NCI-H748 (cell line): ENCODE measurements at regions not wholly inside any gene's neighbourhood (a gene's known extent, or its start where the extent isn't known, plus 50 kb on each side); places are given as distances from the start of the nearest gene placed in this dataset.
A peak's percentile ranks its signal among the peaks of the same experiment; 100 is the strongest.

Source experiments
- DNase-seq: peaks from one replicate; lab custom pipeline; 2025; ENCODE audit not compliant: unreplicated experiment; lab: John Stamatoyannopoulos, UW

DNA sequence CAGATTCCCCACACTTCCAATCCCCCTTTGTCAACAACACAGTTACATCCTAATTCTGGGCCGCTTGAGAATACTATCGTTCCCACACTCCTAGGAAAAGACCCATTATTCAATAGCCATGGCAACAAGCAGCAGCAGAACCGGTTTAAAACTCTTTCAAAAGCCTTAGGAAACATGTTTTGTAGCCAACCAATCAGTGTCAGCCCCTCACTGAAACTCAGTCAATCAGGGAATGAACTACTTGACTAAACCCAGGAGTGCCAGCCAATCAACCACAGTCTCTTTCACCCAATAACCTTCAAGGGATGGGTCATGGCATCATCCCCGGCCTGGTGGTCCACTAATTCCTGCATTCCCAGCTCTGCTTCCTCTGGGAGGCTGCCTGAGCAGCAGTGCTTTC lies 204.8 kb upstream of the HS6ST1 start:
- DNase-seq, result peak; percentile 49

DNA sequence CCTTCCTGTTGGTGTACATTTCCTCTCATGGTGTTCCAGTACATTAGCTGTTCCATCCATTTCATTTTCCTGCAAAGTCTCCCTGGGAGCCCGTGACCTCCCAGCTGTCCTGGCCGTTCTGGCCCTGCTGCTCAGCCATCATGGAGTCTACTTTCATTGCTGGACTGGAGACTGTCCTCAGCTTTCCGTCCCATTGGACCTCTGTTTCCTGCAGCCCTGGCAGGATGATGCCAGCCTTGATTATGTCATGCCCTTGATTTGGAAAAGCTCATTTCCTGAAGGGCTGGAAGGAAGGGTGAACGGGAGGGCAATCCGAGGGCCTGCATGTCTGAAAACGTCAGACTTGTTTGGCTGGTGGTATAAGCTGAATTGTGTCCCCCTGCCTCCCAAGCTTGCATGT lies 205.5 kb upstream of the HS6ST1 start:
- DNase-seq, result no peak

DNA sequence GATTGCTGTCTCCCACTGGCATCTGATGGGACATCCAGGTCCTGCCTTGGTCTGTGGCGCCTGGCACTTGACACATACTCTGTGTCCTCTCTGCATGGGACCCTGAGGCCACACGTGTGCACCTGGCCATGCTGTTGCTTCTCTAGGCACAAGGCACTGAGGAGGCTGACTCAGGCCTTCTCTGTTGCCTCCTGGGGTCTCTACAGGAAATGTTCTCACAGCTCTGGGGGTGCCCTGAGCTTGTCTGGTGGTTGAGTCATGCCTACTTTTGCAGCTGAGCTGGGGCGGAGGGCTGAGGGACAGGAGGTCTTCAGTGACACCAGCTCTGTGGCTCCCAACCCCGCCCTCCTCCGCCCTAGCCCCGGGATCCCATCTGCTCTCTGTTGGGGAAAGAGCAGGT lies 207.0 kb upstream of the HS6ST1 start:
- no peak for DNase-seq

DNA sequence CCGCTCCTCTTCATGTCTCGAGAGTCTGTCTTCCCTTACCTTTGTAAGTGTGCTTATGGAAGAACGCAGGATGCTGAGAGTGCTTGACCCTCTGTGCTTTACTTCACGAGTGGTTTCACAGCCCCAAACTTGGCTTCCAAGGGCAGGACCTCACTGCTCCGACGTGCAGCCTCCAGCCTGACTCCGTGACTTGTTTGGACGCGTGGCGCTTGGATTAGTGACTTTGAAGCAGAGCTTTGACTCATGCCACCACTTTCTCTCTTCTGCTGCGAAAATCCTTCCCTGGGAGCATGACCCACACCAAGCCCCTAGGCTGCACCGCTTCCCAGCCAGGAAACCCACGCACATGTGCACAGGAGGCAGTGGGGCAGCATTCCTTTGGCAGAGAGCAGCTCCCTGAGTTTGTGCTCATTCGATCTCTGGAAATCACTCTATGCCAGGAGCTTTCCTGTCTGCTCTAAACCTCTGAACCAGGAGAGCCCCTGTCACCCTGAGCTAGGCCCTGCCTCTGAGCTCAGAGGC lies 207.8 kb upstream of the HS6ST1 start:
- DNase-seq, result no peak

DNA sequence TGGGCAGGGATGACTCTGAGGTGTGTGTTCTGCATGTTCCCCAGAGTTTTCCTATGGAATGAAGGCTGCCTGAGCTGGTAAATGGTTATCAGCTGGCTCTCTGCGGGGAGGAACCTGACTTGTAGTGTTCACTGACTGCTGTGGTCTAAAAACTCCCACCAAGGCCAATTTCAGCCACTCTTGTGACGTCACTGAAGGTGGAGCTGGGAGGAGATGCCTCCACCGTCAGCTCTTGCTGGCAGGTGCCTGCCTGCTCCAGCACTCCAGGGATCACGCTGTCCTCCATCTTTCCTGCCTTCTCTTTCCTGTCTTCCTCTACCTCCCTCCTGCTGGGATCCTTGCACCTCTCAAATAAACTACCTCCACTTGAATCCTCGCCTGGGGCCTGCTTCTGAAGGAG lies 209.5 kb upstream of the HS6ST1 start:
- DNase-seq, result no peak

DNA sequence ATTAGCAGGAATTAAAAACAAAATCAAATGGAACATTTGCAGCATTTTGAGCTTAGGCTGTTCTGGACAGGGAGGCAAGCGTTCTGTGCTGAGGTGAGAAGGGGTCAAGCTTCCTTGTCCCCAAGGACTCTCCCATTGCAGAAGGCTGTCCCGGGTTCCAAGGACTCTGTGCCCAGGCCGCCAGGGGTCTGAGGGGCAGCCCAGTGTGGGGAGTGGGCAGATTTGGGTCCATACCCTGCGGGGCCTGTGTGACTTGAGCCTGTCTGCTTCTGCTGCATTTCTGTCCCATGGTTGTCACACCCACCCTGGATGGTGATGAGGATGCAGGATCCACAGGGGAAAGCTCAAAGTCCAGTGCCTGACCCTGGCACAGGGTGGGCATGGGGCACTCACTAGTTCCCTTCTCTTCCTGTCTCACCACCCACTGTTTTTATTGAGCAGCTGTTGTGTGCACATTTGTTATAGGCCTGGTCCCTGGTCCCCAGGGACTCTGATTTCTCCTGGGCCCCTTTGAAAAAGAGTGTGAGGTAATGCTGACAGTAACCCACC lies 211.4 kb upstream of the HS6ST1 start:
- DNase-seq, result no peak

DNA sequence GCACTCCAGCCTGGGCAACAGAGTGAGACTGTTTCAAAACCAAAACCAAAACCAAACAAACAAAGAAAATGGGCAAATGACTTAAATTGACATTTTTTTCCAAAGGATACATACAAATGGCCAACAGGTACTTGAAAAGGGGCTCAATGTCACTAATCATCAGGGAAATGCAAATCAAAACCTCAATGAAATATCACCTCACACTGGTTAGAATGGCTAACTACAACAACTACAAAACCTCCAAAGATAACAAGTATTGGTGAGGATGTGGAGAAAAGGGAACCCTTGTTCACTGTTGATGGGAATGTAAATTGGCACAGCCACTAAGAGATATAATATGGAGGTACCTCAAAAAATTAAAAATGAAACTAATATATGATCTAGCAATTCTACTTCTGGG lies 213.2 kb upstream of the HS6ST1 start:
- peak; percentile 13 for DNase-seq

DNA sequence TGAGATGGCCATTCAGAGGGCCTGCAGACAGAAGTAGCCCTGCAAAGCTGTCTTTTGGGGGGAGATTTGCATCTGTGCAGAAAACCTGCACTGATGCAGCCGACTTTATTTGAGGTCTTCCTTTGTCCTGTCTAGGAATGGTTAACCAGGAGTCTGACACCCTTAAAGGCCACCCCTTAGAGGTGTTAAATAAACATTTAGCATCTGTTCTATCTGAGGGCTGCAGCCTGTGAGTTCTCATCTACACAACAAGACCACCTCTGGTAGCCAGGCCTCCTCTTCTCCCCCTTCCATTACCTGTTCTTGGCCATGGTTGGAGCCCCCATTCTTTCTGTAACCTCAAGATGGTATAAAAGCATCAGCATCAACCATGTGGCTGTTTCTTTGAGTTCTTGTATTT lies 214.4 kb upstream of the HS6ST1 start:
- no peak for DNase-seq

DNA sequence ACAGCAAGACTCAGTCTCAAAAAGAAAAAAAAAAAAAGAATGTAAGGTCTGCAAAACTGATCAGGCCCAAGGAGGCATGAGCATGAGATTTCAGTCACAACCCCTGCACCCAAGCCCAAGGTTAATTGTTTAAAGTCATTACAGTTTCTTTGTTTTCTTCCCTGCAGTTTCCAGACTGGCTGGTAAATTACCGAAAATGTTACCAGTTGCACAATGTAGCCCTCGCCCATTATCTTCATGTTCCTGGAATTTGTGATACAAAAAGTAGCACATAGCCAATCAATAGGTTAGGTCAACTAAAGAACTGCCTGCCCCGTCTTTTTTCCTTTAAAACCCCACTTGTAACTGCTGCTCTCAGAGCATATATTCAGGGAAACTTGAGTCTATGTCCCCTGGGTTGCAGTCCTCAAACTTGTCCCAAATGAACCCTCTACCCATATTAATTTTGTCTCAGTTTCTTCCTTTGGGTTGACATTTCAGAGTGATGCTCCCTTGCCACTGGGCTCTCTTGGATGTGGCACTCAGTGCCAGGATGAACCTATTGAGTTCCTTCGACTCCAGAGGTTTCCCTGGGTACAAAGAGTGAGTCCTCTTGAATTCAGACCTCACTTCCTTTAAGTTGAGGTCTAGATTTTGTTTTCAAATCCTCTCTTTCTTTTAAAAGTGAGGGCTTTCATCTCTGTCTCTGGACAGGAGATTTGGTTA lies 216.2 kb upstream of the HS6ST1 start:
- no peak for DNase-seq

DNA sequence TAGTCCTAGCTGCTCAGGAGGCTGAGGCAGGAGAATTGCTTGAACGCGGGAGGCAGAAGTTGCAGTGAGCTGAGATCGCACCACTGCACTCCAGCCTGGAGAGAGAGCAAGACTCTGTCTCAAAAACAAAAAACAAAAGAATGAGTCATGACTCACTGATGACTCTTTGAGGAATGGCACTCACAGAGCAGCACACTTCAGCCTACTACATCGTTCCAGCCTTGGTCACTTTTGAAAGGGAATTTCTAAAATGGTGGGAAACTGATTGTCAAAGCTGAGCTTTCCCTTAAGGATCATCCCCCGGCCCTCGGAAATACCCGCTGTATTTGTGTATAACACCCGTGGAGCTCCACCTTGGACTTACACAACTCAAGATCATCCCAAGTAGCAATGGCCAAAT lies 217.3 kb upstream of the HS6ST1 start:
- DNase-seq, result no peak

DNA sequence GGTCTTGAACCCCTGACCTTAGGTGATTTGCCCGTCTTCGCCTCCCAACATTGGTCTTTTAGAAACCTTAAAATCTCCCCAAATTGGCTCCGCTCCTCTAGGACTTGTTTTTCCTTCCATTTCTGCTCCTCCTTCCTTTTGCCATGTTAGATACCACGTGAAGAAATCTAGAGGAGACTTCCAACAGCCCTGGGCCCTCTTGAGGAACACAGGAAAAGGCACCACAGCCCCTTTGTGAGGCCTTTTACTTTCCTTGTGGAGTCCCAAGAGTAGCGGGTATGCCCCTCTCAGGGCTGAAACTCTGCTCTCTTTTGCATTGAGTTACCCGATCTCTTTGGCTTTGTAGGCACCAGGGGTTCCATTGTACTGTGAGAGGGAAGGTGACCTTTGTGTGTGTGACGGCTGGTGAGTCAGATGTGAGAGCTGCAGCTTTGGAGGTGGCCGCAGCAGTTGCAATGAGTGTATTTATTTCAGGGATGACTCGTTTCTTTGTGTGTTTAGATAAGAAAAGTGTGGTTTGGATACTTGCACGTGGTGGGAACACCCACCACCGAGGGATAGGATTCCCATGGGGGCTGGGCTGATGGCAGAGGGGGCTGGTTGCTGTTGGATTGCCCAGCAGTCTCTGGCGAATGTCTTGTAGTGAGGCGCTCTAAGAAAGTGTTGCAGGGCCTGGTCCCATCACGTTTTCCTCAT lies 218.4 kb upstream of the HS6ST1 start:
- DNase-seq, result no peak

DNA sequence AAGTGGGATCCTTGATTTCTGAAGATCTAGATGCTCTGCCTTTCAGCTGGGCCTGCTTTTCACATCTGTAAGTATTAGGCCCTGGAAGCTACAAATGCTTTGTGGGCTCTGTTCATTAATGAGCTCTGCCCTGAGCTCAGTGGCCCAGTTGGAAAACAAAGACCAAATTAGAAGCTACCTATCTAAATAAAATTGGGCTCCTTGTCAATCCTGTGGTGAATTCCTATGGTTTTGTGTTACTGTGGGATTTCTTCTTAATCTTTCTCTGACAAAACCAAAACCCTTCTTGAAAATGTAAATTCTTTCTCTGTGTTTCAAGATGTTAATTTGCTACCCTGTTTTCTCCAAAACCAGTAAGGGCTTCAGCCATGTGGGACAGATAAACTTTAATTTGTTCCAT lies 219.0 kb upstream of the HS6ST1 start:
- DNase-seq, result no peak

DNA sequence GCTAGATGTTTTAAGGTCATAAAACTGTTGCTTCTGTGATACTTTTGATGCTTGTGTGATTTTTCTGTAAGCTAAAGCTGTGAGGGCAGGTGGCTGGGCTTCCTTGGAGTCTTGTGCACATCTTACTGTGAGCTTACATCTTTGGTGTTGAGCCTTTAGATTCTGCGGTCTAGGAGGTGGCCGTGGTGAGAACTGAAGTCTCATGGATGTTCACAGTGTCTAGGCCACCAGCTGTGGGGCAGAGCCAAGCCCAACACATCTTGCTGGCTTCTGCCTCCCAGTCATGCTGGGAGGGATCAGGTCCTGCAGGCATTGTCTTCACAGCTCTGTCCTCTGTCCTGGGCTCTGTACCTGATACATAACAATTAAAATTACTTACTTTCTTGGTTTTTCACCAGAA lies 219.7 kb upstream of the HS6ST1 start:
- DNase-seq, result no peak

DNA sequence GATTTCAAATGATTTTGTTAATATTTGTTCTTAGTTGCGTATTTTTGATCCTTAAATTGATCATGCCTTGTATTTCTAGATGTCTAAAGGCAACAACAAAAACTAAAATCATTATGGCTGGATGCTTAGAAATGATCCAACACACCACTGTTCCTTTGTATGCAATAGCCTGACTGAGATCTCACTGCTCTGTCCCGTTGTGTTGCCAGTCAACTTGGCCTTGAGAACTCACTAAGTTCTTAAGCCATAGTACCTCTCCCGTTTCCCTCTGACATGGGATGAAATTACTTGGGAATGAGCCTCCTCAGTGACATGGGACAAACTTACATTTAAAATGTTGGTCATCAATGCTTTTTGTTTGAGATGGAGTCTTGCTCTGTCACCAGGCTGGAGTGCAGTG lies 222.0 kb upstream of the HS6ST1 start:
- no peak for DNase-seq

DNA sequence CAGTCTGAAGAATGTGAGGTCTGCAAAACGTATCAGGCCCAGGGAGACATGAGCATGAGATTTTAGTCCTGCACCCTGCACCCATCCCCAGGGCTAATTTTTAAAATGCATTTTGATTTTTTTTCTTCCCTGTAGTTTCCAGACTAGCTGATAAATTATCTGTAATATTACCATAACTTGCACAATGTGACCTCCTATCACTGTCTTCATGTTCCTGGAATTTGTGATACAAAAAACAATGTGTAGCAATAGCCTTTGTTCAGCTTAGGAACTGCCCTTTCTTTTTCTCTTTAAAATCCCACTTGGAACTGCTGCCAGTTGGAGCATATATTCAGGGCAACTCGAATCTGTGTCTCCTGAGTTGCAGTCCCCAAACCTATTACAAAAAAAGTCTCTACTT lies 222.8 kb upstream of the HS6ST1 start:
- no peak for DNase-seq

DNA sequence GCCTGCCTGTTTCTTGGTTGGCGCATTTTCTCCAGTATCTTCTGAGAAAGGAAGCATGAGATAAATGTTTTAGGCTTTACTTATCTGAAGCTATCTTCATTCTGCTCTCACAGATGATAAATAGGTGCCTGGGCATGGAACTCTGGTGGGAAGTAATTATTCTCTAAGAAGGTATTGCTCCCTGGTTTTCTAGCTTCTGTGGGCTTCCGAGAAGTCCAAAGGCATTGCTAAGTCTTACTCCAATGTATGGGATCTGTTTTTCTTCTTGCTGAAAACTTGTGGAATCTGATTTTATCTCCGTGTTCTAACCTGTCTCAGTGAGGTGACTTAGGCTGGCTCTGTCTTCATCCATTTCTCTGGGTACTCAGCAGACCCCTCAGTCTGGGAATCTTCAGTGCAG lies 224.4 kb upstream of the HS6ST1 start:
- no peak for DNase-seq

DNA sequence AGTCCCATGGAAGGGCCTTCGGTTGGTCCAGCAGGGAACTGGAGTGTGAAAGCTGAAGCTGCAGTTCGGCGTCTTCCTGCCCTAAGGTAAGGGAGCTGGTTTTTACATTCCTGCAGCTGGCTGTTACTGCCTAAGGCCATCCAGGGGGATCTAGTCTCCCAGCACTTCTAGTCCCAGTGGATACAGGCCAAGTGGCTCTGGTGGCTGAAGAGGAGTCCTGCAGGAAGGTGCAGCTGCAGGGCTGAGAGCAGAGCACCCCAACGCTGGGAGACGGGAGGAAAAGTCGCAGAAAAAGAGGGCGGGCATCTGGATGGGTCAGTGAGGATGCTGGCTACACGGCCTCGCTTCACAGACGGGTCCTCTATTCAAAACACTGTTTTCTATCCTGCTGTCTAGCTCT lies 225.0 kb upstream of the HS6ST1 start:
- DNase-seq, result no peak

DNA sequence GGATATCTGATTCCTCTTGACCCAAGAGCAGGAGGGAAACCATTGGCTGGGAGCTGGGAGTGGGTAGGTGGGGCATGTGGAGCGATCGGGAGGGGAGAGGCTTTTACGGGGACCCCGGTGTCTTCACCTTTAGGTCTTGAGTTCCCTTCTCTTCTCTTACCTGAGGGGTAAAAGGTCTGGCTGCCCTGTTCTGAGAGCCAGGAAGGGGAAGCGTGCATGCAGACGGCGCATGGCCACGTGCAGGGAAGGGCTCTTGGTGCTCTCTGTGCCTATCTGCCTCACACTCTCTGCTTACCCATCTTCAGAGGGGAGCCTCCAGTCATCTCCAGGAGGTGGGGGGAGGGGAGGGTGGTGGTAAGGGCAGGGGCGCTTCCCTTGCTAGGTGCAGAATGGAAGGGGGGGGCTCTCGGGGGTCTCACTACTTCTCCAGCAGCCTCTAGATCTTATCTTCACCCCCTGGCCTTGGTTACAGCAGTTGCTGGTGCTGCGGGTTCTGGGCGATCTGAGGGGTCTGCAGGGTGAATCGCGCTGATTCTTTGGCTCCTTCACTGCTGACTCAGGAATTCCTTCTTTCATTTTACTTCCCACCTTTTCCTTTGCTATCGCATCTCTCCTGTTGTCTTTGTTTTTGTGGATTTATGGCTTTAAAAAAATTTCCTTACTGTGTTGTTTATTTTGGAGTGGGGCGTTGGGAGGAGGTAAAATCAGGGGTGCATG lies 225.8 kb upstream of the HS6ST1 start:
- DNase-seq, result no peak

DNA sequence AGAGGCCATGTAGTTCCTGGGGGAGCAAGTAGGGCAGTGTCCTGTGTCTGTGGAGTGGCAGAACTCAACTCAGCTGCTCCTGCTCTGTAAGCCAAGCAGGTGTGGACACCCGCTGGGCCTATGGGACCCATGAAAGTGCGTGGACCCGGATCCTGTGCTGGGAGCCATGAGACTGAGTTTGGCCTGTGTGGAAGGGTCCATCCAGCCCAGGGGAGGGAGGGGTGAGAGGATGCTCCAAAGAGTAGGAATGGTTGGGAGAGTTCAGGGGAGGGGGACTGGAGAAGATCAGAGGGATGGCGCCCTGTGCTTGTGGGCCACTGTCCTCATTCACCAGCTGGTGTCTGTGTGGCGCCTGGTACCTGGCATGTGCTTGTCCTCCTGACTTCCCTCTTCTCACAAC lies 226.4 kb upstream of the HS6ST1 start:
- no peak for DNase-seq

DNA sequence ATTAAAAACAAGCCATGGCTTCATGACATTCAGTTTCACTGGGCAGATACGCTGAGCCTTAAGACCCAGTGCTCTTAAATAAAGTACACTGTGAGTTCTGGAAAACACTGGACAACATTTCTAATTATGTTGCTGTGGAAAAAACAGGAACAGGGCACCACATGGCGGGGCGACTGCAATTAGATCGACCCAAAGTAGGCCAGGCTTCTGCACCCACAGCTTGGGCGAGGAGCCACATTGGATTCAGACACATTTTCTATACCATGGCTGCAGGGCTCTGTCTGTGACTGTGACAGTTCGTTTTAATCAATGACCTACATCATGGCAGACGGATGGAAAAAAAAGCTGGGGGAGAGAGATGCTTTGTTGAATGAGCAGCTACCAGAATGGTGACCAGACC lies 227.2 kb upstream of the HS6ST1 start:
- DNase-seq, result no peak

DNA sequence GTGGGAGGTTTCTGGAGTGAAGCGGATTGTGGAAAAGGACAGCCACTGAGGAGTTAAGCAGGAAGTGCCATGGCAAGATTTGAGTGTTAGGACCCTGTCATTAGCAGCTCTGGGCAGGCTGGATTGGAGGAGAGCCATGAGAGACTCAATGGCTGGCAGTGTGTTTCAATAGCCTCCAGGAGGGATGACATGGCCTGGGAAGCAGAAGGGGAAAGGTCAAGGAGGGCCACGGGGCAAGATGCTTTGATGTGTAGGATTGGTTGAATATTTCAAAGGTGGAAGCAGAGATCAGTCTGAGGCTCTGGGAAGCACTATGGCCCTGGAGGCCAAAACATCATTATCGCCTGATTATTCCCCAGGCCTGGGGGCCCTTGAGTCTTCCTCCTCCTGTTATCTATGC lies 229.0 kb upstream of the HS6ST1 start:
- no peak for DNase-seq

DNA sequence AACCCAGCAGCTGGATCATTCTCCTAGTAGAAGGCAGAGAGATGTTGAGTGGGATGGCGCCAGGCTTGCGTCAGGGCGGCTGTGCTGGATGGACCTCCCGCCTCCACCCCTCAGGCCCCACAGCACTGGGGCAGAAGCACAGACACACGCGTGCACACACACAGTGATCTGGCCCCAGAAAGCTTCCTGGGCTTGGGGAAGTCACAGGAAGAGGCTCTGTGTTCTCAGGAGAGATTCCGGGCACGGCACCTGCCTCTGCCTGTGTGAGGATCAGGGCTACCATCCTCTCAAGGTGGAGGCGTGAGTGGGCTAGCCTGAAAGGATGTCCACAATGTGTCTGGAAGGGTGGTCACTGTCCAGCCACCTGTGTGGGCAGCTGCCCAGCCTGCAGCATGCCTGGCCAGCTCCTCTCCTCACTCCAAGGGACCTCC lies 229.8 kb upstream of the HS6ST1 start:
- DNase-seq, result no peak
